GM10248 (cell line): ENCODE measurements at regions not wholly inside any gene's neighbourhood (a gene's known extent, or its start where the extent isn't known, plus 50 kb on each side); places are given as distances from the start of the nearest gene placed in this dataset.

ENCODE experiments used
- CTCF ChIA-PET: fragments of 300-600 bp; sonication (Branson Sonifier 250); formaldehyde crosslinking; extraction: SDS; loops from one replicate; lab custom pipeline; 2021; ENCODE audit warnings: antibody characterized with exemption; lab: Yijun Ruan, JAX
- POLR2A ChIA-PET: fragments of 350-650 bp; sonication (Branson Sonifier 250); formaldehyde crosslinking; extraction: SDS; loops from one replicate; lab custom pipeline; 2020; ENCODE audit warnings: antibody characterized with exemption; lab: Yijun Ruan, JAX
- DNase-seq: peaks from one replicate; pipeline ENCODE4 v3.0.0; 2012; ENCODE audit errors: extremely low spot score
- TF ChIP-seq, protein P1 (sequence below): IDR thresholded peaks from 2 replicates; pipeline ENCODE4 v1.5.1; 2012; ENCODE audit warnings: mild to moderate bottlenecking, low read depth; ENCODE audit errors: extremely low read depth, missing control alignments, control extremely low read depth

DNA sequence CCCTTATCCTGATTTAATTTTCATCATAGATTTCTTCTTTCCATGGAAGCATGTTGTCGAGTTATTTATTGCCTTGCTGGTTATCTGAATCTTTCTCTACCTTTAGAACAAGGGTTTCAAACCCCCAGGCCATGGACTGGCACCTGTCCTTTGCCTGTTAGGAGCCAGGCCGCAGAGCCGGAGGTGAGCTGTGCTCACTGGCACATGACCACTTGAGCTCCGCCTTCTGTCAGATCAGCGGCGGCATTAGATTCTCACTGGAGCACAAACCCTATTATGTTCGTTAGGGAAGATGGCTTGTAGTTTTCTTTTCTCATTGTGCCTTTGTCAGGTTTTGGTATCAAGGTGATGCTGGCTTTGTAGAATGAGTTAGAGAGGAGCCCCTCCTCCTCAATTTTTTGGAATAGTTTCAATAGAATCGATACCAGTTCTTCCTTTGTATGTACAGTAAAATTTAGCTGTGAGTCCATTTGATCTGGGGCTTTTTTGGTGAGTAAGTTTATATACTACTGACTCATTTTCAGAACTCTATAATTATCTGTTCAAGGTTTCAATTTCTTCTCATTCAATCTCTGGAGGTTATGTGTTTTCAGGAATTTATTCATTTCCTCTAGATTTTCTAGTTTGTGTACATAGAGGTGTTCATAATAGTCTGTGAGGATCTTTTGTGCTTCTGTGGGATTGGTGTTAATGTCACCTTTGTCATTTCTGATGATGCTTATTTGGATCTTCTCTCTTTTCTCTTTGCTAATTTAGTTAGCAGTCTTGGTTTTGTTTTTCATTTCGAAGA, 668.0 kb upstream of the FAM98A start:
- TF ChIP-seq, protein P1, sequence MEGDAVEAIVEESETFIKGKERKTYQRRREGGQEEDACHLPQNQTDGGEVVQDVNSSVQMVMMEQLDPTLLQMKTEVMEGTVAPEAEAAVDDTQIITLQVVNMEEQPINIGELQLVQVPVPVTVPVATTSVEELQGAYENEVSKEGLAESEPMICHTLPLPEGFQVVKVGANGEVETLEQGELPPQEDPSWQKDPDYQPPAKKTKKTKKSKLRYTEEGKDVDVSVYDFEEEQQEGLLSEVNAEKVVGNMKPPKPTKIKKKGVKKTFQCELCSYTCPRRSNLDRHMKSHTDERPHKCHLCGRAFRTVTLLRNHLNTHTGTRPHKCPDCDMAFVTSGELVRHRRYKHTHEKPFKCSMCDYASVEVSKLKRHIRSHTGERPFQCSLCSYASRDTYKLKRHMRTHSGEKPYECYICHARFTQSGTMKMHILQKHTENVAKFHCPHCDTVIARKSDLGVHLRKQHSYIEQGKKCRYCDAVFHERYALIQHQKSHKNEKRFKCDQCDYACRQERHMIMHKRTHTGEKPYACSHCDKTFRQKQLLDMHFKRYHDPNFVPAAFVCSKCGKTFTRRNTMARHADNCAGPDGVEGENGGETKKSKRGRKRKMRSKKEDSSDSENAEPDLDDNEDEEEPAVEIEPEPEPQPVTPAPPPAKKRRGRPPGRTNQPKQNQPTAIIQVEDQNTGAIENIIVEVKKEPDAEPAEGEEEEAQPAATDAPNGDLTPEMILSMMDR, result no peak
- CTCF ChIA-PET, result no interaction called here
- no peak for DNase-seq
- POLR2A ChIA-PET, result no interaction called here

DNA sequence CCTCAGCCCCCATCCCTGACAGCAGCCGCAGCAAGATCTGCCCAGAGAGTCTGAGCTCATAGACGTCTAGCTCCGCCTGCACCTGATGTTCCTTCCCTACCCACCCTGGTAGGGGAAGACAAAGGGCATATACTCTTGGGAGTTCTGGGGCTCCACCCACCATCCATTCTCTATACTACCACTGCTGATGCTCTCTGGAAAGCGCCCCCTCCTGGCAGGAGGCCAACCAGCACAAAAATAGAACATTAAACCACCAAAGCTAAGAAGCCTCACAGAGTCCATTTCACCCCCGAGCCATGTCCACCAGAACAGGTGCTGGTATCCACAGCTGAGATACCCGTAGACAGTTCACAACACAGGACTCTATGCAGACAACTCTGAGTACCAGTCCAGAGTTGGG, 662.6 kb upstream of the FAM98A start:
- DNase-seq, result no peak
- ChIA-PET CTCF (interaction anchor here (0.7 kb wide), 1 partner anchor 13 kb away, joined by 3 read pairs; no protein-coding TSS in a partner anchor), POLR2A (no interaction called here)
- TF ChIP-seq, protein P1, result no peak

DNA sequence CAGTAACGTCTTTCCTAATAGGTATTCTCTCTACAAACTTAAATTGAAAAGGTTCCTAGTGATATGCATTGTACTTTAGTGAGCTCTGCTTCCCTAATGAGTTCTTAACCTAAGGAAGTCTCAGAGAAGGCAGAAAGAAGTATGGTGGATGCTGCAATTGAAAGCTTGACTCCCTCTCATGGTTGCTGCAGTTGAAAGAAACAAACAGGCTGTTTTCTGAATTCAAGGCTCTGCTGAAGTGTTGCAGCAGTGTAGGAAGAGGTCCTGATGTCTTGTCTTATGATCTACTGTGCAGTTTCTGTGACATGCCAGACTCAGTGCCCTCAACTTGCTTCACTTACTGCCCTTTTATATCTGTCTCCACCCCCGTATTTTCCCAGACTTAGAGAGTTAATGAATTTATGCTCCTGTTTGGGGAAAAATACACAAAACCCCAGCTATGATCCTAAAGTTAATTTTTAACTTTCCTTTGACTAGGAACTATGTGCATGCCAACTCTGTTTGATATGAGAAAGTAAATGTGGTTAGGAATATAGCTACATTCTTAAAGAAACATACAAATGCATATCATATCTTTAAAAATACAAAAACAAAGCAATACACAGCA, 655.3 kb upstream of the FAM98A start:
- TF ChIP-seq, protein P1, result no peak
- ChIA-PET CTCF (interaction anchor here (2.3 kb wide), 1 partner anchor 12 kb away, joined by 7 read pairs; no protein-coding TSS in a partner anchor), POLR2A (no interaction called here)
- DNase-seq, result no peak

DNA sequence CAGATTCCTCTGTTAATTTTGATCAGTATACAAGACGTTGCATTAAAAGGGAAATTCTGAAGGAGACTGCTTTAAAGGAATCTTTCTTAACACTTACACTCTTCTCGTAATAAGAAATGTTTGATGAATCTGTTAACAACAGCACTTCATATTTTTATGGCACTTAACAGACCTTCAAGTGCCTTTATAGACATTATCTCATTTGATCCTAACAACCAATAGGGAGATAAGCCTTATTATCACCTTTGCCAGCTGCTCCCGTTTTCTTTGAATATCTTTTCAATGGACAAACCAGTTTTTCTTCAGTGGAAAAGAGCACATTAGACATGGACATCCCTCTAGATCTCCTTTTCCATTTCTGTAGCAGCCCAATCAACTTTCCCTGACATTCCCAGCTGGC, 653.0 kb upstream of the FAM98A start:
- TF ChIP-seq, protein P1, result no peak
- CTCF ChIA-PET, result no interaction called here
- POLR2A ChIA-PET, result no interaction called here
- DNase-seq, result no peak

DNA sequence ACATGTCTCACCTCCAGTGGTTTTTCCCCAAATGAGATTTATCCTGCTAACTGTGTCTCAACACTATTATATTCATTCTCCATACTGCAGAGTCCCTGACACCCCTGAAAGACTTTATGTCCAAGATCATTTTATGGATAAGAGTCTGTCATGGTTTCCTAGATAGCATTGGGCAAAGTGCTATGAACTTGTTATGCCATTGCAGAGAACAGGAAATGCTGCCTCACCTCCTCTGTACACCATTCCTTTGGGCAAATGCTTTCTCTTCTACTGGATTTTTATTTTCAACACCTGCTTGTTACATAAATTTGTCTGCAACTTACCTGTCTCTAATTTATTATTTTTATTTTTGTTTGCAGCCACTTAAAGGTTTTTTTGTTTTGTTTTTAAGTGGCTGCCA, 652.5 kb upstream of the FAM98A start:
- CTCF ChIA-PET, result no interaction called here
- POLR2A ChIA-PET, result no interaction called here
- DNase-seq, result no peak
- TF ChIP-seq, protein P1, result no peak

DNA sequence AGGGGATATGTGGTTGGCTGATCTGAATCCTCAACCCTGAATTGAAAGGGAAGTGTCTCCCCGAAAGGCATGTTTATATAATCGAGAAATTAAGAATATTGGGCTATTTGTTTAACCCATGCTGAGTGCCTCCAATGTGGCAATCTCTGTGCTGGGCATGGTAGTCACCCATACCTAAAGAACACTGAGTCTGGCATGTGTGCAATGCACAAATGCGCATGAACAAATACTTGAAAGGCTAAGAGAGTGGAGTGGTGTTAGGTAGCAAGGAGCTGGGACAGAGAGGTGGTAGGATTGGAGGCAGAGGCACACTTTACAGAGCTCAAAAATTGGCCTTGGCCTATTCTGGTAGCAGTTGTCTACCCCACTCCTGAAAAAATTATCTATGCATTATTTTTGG, 645.1 kb upstream of the FAM98A start:
- DNase-seq, result no peak
- POLR2A ChIA-PET, result no interaction called here
- CTCF ChIA-PET, result no interaction called here
- TF ChIP-seq, protein P1, result no peak
